ENCODE measurements at regions not wholly inside any gene's neighbourhood (a gene's known extent, or its start where the extent isn't known, plus 50 kb on each side); places are given as distances from the start of the nearest gene placed in this dataset.
"Not testable (repeated sequence)": the region's sequence is repeated elsewhere in the genome, so short reads cannot be mapped to it uniquely, and the experiment has no call there.

DNA sequence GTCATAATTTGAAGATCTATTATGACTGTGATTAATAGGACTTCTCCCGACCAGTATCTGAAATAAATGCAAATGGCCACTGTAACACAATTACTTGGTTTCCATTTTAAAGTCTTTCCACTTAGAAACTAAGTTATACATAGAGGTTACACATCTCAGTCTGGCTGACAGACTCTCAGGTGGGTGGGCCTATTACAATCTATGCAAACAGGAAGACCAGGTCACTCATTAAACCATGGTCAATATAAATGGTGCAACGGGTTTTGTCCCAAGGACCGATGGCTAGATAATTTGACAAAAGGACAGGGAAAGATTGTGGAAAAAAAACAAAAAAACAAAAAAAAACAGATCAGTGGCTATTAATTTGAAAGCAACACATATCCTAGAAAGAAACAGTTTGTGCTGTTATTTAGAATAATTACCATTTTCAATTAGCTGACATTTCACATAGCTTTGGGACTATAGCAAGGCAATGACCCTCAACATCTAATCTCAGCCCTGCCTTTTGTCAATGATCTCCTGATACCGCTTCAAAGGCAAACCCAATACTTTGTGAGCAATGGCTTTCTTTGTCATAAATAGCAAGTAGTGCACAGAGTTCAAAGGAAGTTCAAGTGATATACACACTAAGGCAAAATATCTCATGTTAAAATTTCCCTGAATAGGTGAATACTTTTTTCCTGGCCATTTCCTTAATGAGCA lies 50.8 kb upstream of the LYSMD4 start:
- TF ChIP-seq CTCF, POLR2A (IDR thresholded peaks at IDR 0.05): not testable (repeated sequence)

Data from esophagus squamous epithelium (tissue), 4 donors.